ENCODE measurements at regions not wholly inside any gene's neighbourhood (a gene's known extent, or its start where the extent isn't known, plus 50 kb on each side); places are given as distances from the start of the nearest gene placed in this dataset.
"Not testable (repeated sequence)": the region's sequence is repeated elsewhere in the genome, so short reads cannot be mapped to it uniquely, and the experiment has no call there.

GRCh38 chr5:4022056-4022670 is 426.5 kb downstream of the IRX1 start:
- DNase-seq, result no peak

- no peak for DNase-seq
Measured at GRCh38 chr5:4023091-4023752, 427.6 kb downstream of the IRX1 start.

DNA sequence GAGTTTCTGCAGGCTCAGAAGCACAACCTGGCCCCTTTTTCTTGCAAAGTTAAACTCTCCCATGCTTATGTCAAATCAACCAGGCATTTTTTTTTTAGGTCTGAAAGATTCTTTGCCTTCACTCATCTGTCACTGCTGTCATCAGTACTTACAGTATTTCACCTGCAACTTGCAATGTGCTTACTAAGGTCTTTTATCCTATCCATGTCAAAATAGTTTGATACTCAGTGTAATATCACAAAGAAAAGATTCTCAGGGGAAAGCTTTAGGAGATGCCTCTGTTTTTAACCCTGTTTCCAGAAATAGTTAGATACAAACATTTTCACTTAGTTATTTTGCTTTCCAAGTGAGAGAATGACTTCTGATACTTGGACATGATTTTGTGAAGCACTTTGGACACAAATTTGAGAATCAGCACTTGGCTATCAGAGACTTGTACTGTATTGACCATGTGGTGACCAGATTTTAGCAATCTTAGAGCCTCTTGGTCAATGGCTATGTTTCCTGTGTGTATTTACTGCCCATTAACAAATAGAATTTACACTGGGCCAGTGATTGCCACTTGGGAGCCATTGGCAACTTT is 428.2 kb downstream of the IRX1 start:
- DNase-seq, result no peak

GRCh38 chr5:4027088-4027734 is 431.6 kb downstream of the IRX1 start:
- DNase-seq, result no peak

DNA sequence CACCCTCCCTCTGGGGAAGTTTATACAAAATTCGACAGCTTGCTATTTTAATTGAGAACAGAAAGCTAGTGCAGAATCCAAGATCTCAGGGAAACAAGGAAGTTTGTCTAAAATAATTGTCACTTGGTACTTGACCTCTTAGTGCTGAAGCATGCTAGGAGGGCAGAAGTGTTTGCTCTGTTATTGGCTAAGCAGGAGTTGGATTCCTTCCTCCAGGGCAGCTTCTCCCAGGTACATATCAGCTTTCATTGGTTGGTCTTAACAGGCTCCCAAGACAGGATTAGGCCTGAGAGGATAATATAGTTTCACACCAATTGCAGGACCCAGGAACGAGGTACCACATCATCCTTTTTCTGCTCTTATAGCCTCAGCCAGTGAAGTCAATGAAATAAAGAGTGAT is 432.8 kb downstream of the IRX1 start:
- DNase-seq, result no peak

GRCh38 chr5:4033546-4033945 is 437.9 kb downstream of the IRX1 start:
- DNase-seq, result not testable (repeated sequence)

DNA sequence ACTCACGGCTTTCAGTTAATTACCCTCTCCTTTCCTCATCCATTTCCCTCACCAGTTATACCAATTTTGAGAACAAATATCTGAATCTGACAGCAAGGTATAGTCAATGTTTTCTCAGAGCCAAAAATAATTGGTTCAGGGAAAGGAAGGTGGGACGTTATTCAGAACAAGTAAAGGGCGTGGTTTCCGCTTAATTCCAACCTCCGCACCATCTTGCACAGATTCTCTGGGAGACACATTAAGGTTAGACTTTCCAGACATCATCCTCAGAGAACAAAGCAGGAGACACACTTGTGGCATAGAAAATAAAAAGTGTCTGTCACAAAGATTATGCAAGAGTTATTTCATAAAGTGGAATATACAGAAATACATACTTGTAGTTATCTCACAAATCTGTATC is 441.2 kb downstream of the IRX1 start:
- no peak for DNase-seq

DNA sequence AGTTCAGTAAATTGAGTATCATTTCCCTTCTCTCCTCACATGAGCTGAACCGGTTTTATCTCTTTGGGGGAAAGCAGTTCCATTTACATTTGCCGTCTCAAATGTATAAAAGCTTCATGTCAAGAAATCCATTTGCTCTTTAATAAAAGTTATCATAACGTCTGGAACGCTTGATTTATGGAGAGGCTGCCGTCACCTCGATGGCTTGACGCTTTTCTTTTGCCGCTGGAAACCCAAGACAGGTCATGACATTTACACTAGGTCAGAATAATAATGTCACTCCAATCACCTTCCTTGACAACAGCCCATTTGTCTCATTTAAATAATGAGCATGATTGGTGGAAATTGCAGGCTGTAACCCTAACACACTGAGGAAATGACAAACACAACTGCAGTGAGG is 443.4 kb downstream of the IRX1 start:
- DNase-seq, result no peak

DNA sequence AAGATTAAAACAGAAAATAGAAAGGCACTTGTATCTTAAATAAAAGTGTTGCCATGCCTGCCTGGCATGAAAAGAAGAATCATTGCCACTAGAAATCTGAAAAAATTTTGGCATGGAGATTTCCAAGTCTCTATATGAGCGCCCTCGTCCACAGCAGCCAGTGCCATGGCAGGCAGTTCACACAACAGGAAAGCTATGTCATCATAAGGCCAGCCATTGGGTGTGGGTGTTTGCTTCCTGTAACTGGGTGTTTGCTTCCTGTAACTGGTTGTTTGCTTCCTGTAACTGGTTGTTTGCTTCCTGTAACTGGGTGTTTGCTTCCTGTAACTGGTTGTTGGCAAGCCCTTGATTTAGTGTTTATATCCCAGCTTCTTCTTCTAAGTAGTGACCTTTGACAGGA is 446.7 kb downstream of the IRX1 start:
- no peak for DNase-seq

- no peak for DNase-seq
Measured at GRCh38 chr5:4043135-4043534, 447.5 kb downstream of the IRX1 start.

- no peak for DNase-seq
Measured at GRCh38 chr5:4044881-4045280, 449.2 kb downstream of the IRX1 start.

- no peak for DNase-seq
Measured at GRCh38 chr5:4048398-4048797, 452.8 kb downstream of the IRX1 start.

- DNase-seq, result no peak
Measured at GRCh38 chr5:4050203-4050602, 454.6 kb downstream of the IRX1 start.

DNA sequence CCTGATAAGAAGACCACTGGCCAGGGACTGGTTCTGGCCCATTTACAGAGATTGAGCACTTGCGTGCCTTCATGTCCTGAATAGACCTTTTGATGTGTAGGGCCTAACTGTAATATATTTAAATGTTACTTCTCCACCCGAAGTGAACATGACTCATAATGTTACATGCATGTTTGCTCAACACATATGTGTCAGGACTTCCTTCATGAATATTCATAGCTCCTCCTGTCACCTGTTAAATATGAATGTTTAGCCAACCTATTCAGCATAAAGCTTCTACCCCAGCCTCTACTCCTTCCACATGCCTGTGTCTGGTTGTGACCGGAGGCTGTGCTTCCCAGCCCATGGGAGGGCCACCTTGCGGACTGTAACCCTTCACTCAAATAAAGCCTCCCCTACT is 457.5 kb downstream of the IRX1 start:
- DNase-seq, result no peak

DNA sequence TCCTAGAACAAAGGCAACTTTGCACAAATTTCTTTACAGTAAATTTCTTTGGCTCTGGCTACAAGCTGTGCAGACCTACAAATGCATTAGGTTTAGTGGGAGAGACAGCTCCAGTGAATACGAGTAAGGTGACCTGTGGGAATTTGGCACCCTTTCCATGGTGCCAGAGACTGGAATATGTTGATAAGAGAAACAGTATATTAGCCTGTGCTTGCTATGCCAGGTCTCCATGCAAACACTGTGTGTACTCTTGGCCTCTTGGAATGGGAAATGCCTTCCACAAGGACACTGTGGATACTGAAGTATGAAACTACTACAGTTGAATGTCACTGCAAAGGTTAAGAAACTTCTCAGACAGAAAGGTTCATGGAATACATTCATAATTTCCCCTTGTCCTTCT is 458.5 kb downstream of the IRX1 start:
- DNase-seq, result no peak

- DNase-seq, result no peak
Measured at GRCh38 chr5:4058899-4059298, 463.3 kb downstream of the IRX1 start.

- DNase-seq, result no peak
Measured at GRCh38 chr5:4065472-4066320, 470.1 kb downstream of the IRX1 start.

GRCh38 chr5:4068171-4068570 is 472.5 kb downstream of the IRX1 start:
- DNase-seq, result no peak

GRCh38 chr5:4078544-4078943 is 482.9 kb downstream of the IRX1 start:
- no peak for DNase-seq

- no peak for DNase-seq
Measured at GRCh38 chr5:4079831-4080230, 484.2 kb downstream of the IRX1 start.

DNA sequence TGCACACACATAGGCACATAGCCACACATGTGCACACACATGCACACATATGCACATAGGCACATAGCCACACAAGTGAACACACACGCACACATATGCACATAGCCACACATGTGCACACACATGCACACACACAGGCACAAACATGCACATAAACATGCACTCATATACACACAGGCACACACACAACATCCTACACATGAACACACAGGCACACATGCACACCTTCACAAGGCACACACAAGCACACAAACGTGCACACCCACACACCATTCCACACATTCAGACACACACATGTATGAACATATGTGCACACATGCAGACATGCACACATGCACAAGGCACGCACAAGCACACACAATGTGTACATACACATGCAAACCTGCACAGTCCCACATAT is 484.7 kb downstream of the IRX1 start:
- DNase-seq, result no peak

DNA sequence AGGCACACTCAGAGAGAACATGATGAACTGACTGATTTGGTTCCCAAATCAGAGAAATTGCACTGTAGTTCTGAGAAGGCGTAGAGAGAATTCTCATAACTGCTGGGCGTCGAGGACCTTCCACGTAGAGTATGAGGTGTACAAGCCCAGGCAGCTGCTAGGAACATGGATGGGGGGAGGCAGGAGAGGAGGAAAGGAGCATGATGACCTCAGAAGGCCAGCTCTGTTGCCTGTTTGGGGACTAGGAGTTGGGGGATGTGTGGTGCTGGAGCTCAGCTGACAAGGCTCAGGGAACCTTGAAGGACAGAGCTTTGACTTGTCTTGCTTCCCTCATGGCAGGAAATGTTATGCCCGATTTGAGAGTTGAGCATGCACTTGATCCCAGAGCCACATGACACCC is 485.4 kb downstream of the IRX1 start:
- DNase-seq, result no peak

DNA sequence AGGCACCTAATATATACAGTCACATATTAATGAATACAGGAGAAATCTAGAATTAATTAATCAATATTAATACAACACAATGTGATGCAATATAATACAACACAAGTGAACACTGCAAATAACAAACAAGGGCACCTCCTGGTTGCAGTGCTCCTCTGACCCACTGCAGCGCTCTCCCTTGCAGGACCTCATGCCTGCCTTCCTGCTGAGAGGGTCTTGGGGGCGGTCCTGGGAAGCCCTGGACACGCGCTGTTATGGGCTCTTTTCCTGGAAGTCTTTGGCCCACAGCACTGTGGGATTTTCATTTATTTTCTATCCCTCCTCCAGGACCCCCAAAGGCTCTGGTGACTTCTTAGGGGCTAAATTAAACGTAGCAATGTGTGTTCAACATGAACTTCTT is 485.8 kb downstream of the IRX1 start:
- DNase-seq, result no peak
